ENCODE measurements at regions not wholly inside any gene's neighbourhood (a gene's known extent, or its start where the extent isn't known, plus 50 kb on each side); places are given as distances from the start of the nearest gene placed in this dataset.
"Not testable (repeated sequence)": the region's sequence is repeated elsewhere in the genome, so short reads cannot be mapped to it uniquely, and the experiment has no call there.

- ATAC-seq (replicated peaks; ENCODE audit: extremely low read depth, poor library complexity, severe bottlenecking); H3K4me3 Mint-ChIP-seq; H3K9me3 Mint-ChIP-seq; DNase-seq (ENCODE audit: low spot score in 2 of 2); H3K4me1 Mint-ChIP-seq; H3K36me3 Mint-ChIP-seq (ENCODE audit: insufficient read depth); H3K27ac Mint-ChIP-seq (ENCODE audit: low read depth): not testable (repeated sequence)
- peaks cover 11% of the 10 kb centered on the region for H3K27me3 Mint-ChIP-seq
Observed at GRCh38 chrY:12374588-12374987, 326.4 kb upstream of the USP9Y start.

GRCh38 chrY:12391655-12392559 is 309.1 kb upstream of the USP9Y start:
- DNase-seq (ENCODE audit: low spot score in 2 of 2) (peak in 1 of 2 donors; percentile 18), ATAC-seq (replicated peaks; ENCODE audit: extremely low read depth, poor library complexity, severe bottlenecking) (peak; percentile 81)
- not testable (repeated sequence) for H3K27ac Mint-ChIP-seq (ENCODE audit: low read depth); H3K27me3 Mint-ChIP-seq; H3K36me3 Mint-ChIP-seq (ENCODE audit: insufficient read depth); H3K9me3 Mint-ChIP-seq
- peaks cover 30% of the 10 kb centered on the region for H3K4me1 Mint-ChIP-seq
- peak overlapping the region; percentile 40 for H3K4me3 Mint-ChIP-seq

GRCh38 chrY:12393190-12393589 is 307.8 kb upstream of the USP9Y start:
- no peak for ATAC-seq (replicated peaks; ENCODE audit: extremely low read depth, poor library complexity, severe bottlenecking)
- H3K27me3 Mint-ChIP-seq: no peaks in the 10 kb centered on the region
- DNase-seq (ENCODE audit: low spot score in 2 of 2): no peak
- H3K27ac Mint-ChIP-seq (ENCODE audit: low read depth): no peak overlapping the region
- H3K9me3 Mint-ChIP-seq: no peaks in the 10 kb centered on the region
- no peak overlapping the region for H3K4me3 Mint-ChIP-seq
- H3K36me3 Mint-ChIP-seq (ENCODE audit: insufficient read depth): no peaks in the 10 kb centered on the region
- peaks cover 30% of the 10 kb centered on the region for H3K4me1 Mint-ChIP-seq

GRCh38 chrY:12395381-12396120 is 305.5 kb upstream of the USP9Y start:
- H3K9me3 Mint-ChIP-seq; DNase-seq (ENCODE audit: low spot score in 2 of 2); H3K36me3 Mint-ChIP-seq (ENCODE audit: insufficient read depth); H3K4me3 Mint-ChIP-seq; H3K27me3 Mint-ChIP-seq; H3K27ac Mint-ChIP-seq (ENCODE audit: low read depth); ATAC-seq (replicated peaks; ENCODE audit: extremely low read depth, poor library complexity, severe bottlenecking): not testable (repeated sequence)
- peaks cover 30% of the 10 kb centered on the region for H3K4me1 Mint-ChIP-seq

- peaks cover 1% of the 10 kb centered on the region for H3K36me3 Mint-ChIP-seq (ENCODE audit: insufficient read depth)
- H3K4me1 Mint-ChIP-seq: no peaks in the 10 kb centered on the region
- H3K27ac Mint-ChIP-seq (ENCODE audit: low read depth): no peak overlapping the region
Observed at GRCh38 chrY:12403916-12404315, 297.1 kb upstream of the USP9Y start.

GRCh38 chrY:12408236-12408635 is 292.8 kb upstream of the USP9Y start:
- peaks cover 5% of the 10 kb centered on the region for H3K27me3 Mint-ChIP-seq
- H3K36me3 Mint-ChIP-seq (ENCODE audit: insufficient read depth): peaks cover under 1% of the 10 kb centered on the region
- no peak overlapping the region for H3K27ac Mint-ChIP-seq (ENCODE audit: low read depth)
- H3K9me3 Mint-ChIP-seq: peaks cover 2% of the 10 kb centered on the region
- ATAC-seq (replicated peaks; ENCODE audit: extremely low read depth, poor library complexity, severe bottlenecking) (no peak), DNase-seq (ENCODE audit: low spot score in 2 of 2) (no peak)
- H3K4me3 Mint-ChIP-seq: no peak overlapping the region
- H3K4me1 Mint-ChIP-seq: peaks cover 6% of the 10 kb centered on the region

More at GRCh38 chrY:12403916-12404315, 297.1 kb upstream of the USP9Y start:
- H3K9me3 Mint-ChIP-seq: peaks cover 4% of the 10 kb centered on the region
- no peak for DNase-seq (ENCODE audit: low spot score in 2 of 2)
- no peak overlapping the region for H3K4me3 Mint-ChIP-seq
- H3K27me3 Mint-ChIP-seq: peaks cover 8% of the 10 kb centered on the region
- ATAC-seq (replicated peaks; ENCODE audit: extremely low read depth, poor library complexity, severe bottlenecking): no peak

- Mint-ChIP-seq H3K27me3 (no peaks in the 10 kb centered on the region), H3K36me3 (ENCODE audit: insufficient read depth) (no peaks in the 10 kb centered on the region), H3K4me3 (no peak overlapping the region), H3K9me3 (no peaks in the 10 kb centered on the region), H3K27ac (ENCODE audit: low read depth) (peak overlapping the region; percentile 91), H3K4me1 (peaks cover 18% of the 10 kb centered on the region)
- DNase-seq (ENCODE audit: low spot score in 2 of 2) (no peak), ATAC-seq (replicated peaks; ENCODE audit: extremely low read depth, poor library complexity, severe bottlenecking) (no peak)
Observed at GRCh38 chrY:12410696-12411095, 290.3 kb upstream of the USP9Y start.

GRCh38 chrY:12421072-12421787 is 279.8 kb upstream of the USP9Y start:
- Mint-ChIP-seq H3K4me1 (no peaks in the 10 kb centered on the region), H3K36me3 (ENCODE audit: insufficient read depth) (peaks cover 1% of the 10 kb centered on the region), H3K9me3 (no peaks in the 10 kb centered on the region), H3K27me3 (peaks cover 12% of the 10 kb centered on the region), H3K4me3 (peak overlapping the region; percentile 9), H3K27ac (ENCODE audit: low read depth) (no peak overlapping the region)
- no peak for DNase-seq (ENCODE audit: low spot score in 2 of 2)
- no peak for ATAC-seq (replicated peaks; ENCODE audit: extremely low read depth, poor library complexity, severe bottlenecking)

- Mint-ChIP-seq H3K36me3 (ENCODE audit: insufficient read depth) (peaks cover 1% of the 10 kb centered on the region), H3K4me1 (no peaks in the 10 kb centered on the region), H3K27ac (ENCODE audit: low read depth) (no peak overlapping the region), H3K27me3 (peaks cover 12% of the 10 kb centered on the region), H3K9me3 (no peaks in the 10 kb centered on the region), H3K4me3 (peak overlapping the region; percentile 9)
- ATAC-seq (replicated peaks; ENCODE audit: extremely low read depth, poor library complexity, severe bottlenecking) (no peak), DNase-seq (ENCODE audit: low spot score in 2 of 2) (no peak)
Observed at GRCh38 chrY:12421788-12422124, 279.3 kb upstream of the USP9Y start.

- Mint-ChIP-seq H3K27me3 (peaks cover 12% of the 10 kb centered on the region), H3K9me3 (no peaks in the 10 kb centered on the region), H3K36me3 (ENCODE audit: insufficient read depth) (no peaks in the 10 kb centered on the region), H3K4me3 (no peak overlapping the region), H3K4me1 (no peaks in the 10 kb centered on the region), H3K27ac (ENCODE audit: low read depth) (no peak overlapping the region)
- DNase-seq (ENCODE audit: low spot score in 2 of 2): no peak
- ATAC-seq (replicated peaks; ENCODE audit: extremely low read depth, poor library complexity, severe bottlenecking): no peak
Observed at GRCh38 chrY:12422536-12422935, 278.5 kb upstream of the USP9Y start.

- Mint-ChIP-seq H3K9me3 (no peaks in the 10 kb centered on the region), H3K27me3 (peaks cover 12% of the 10 kb centered on the region), H3K36me3 (ENCODE audit: insufficient read depth) (no peaks in the 10 kb centered on the region), H3K4me3 (no peak overlapping the region), H3K27ac (ENCODE audit: low read depth) (no peak overlapping the region), H3K4me1 (no peaks in the 10 kb centered on the region)
- ATAC-seq (replicated peaks; ENCODE audit: extremely low read depth, poor library complexity, severe bottlenecking): no peak
- no peak for DNase-seq (ENCODE audit: low spot score in 2 of 2)
Observed at GRCh38 chrY:12423416-12424252, 277.4 kb upstream of the USP9Y start.

GRCh38 chrY:12425506-12425905 is 275.5 kb upstream of the USP9Y start:
- ATAC-seq (replicated peaks; ENCODE audit: extremely low read depth, poor library complexity, severe bottlenecking) (no peak), DNase-seq (ENCODE audit: low spot score in 2 of 2) (no peak)
- Mint-ChIP-seq H3K9me3 (no peaks in the 10 kb centered on the region), H3K4me1 (no peaks in the 10 kb centered on the region), H3K36me3 (ENCODE audit: insufficient read depth) (no peaks in the 10 kb centered on the region), H3K27me3 (peaks cover 12% of the 10 kb centered on the region), H3K4me3 (no peak overlapping the region), H3K27ac (ENCODE audit: low read depth) (no peak overlapping the region)

All from central memory CD8-positive, alpha-beta T cell (primary cell).